Endothelial cell of umbilical vein (primary cell): ENCODE measurements at regions not wholly inside any gene's neighbourhood (a gene's known extent, or its start where the extent isn't known, plus 50 kb on each side); places are given as distances from the start of the nearest gene placed in this dataset.

Experiments
- BruUV-seq: library from RNA; stranded (reverse); fragments of 400-500 nt; replicated peaks from 2 replicates; lab custom pipeline; 2021; lab: Mats Ljungman, UMichigan
- CTCF ChIA-PET: fragments of 300-600, 350-600 bp; sonication (Branson Sonifier 250); formaldehyde crosslinking; loops from one replicate; lab custom pipeline; 2021; ENCODE audit warnings: antibody characterized with exemption, inconsistent platforms; lab: Charles Lee
- POLR2A ChIA-PET: fragments of 300-600, 350-600 bp; sonication (Branson Sonifier 250); formaldehyde crosslinking; loops from one replicate; lab custom pipeline; 2021; ENCODE audit warnings: antibody characterized with exemption, inconsistent platforms; lab: Charles Lee
- DNase-seq: peaks from one replicate; pipeline ENCODE4 v3.0.0-alpha.2; 2011; ENCODE audit warnings: low read depth, low spot score
- FAIRE-seq: peaks from 2 replicates; lab custom pipeline; 2011; peaks lifted over from hg19 to GRCh38; lab: Jason Lieb, UNC
- H2AFZ ChIP-seq: 2 replicates; pipeline ENCODE4 v1.6.0; 2012; ENCODE audit warnings: low read depth, low read length, control low read depth, inconsistent platforms
- H3K27ac ChIP-seq: 2 replicates; pipeline ENCODE4 v1.5.1; 2011; ENCODE audit warnings: low read depth, mild to moderate bottlenecking, control low read depth, low read length, moderate library complexity; ENCODE audit not compliant: insufficient read depth
- H3K27me3 ChIP-seq, 2 experiments: 2 replicates each; pipeline versions ENCODE4 v1.6.0 to v1.6.1; 2011; ENCODE audit warnings: low read length in 2 of 2, mixed read lengths in 1 of 2; ENCODE audit not compliant: control insufficient read depth in 2 of 2, insufficient read depth in 2 of 2
- H3K36me3 ChIP-seq, 2 experiments: 2 replicates in 1 of 2; 3 replicates in 1 of 2; pipeline ENCODE4 v1.5.1; 2011; ENCODE audit warnings: low read length in 2 of 2, mild to moderate bottlenecking in 1 of 2, moderate library complexity in 1 of 2; ENCODE audit not compliant: control insufficient read depth in 2 of 2, insufficient read depth in 2 of 2; ENCODE audit errors: extremely low read depth in 1 of 2
- H3K4me1 ChIP-seq: 3 replicates; pipeline ENCODE4 v1.5.1; 2011; ENCODE audit warnings: mild to moderate bottlenecking, low read length; ENCODE audit not compliant: control insufficient read depth, insufficient read depth; ENCODE audit errors: extremely low read depth
- H3K4me2 ChIP-seq: 2 replicates; pipeline ENCODE4 v1.6.1; 2011; ENCODE audit warnings: low read length, control low read depth, mixed read lengths; ENCODE audit not compliant: insufficient read depth
- H3K4me3 ChIP-seq, 3 experiments: fragments of 200-600 bp in 1 of 3; sonication (generic), shearing (Covaris generic) in 1 of 3; replicated peaks in 1 of 3; 2 replicates each; pipeline ENCODE4 v1.5.1; 2011 to 2016; ENCODE audit warnings: control low read depth in 3 of 3, low read length in 3 of 3, mild to moderate bottlenecking in 2 of 3, inconsistent platforms in 1 of 3, low read depth in 1 of 3, moderate library complexity in 1 of 3; ENCODE audit not compliant: insufficient read depth in 1 of 3
- H3K79me2 ChIP-seq: 2 replicates; pipeline ENCODE4 v1.6.0; 2012; ENCODE audit warnings: low read length, inconsistent platforms; ENCODE audit not compliant: control insufficient read depth, insufficient read depth
- H3K9ac ChIP-seq: replicated peaks from 2 replicates; pipeline ENCODE3; 2011; ENCODE audit warnings: low read length, control low read depth; ENCODE audit not compliant: insufficient read depth; ENCODE audit errors: extremely low read depth
- H3K9me1 ChIP-seq: replicated peaks from 3 replicates; pipeline ENCODE4 v1.6.0; 2011; ENCODE audit warnings: mild to moderate bottlenecking, low read length; ENCODE audit not compliant: control insufficient read depth, insufficient read depth; ENCODE audit errors: extremely low read depth
- H3K9me3 ChIP-seq: replicated peaks from 2 replicates; pipeline ENCODE4 v1.5.1; 2012; ENCODE audit warnings: low read length, inconsistent platforms; ENCODE audit not compliant: control insufficient read depth, insufficient read depth
- H4K20me1 ChIP-seq: replicated peaks from 2 replicates; pipeline ENCODE3; 2011; ENCODE audit warnings: mild to moderate bottlenecking, low read length; ENCODE audit not compliant: control insufficient read depth, insufficient read depth; ENCODE audit errors: extremely low read depth
- EZH2 ChIP-seq: IDR thresholded peaks from 2 replicates; pipeline ENCODE4 v1.6.1; 2012; ENCODE audit warnings: borderline replicate concordance, low read depth, mild to moderate bottlenecking, moderate library complexity, low read length, inconsistent platforms; ENCODE audit not compliant: severe bottlenecking
- GATA2 ChIP-seq: IDR thresholded peaks from 2 replicates; pipeline ENCODE4 v1.7.0; 2011; ENCODE audit warnings: low read depth, mild to moderate bottlenecking, moderate library complexity, mixed read lengths, low read length; ENCODE audit not compliant: insufficient read length, insufficient read depth
- MYC ChIP-seq: IDR thresholded peaks from one replicate; pipeline ENCODE4 v1.6.1; 2011; ENCODE audit warnings: mild to moderate bottlenecking, low read depth, low read length
- POLR2A ChIP-seq: IDR thresholded peaks from 2 replicates; pipeline ENCODE4 v1.6.1; 2012; ENCODE audit warnings: low read depth, mild to moderate bottlenecking, control low read depth, low read length
- POLR2AphosphoS5 ChIP-seq: IDR thresholded peaks from 2 replicates; pipeline ENCODE4 v1.6.1; 2012; ENCODE audit warnings: low read depth, mild to moderate bottlenecking, control low read depth, low read length, moderate library complexity; ENCODE audit not compliant: insufficient read depth
- dilution Hi-C: fragments of 300-500 bp; cut with MboI; formaldehyde crosslinking; loops from one replicate; pipeline ENCODE4 v1.15.0; 2019; ENCODE audit warnings: low sequenced_read_pairs; ENCODE audit not compliant: extremely low pct_ligation_motif_present
- intact Hi-C: fragments of 100-400 bp; cut with micrococcal nuclease; formaldehyde crosslinking; loops from one replicate; pipeline ENCODE4 v1.10.0; 2022
- TF ChIP-seq, protein P1 (sequence below), 2 donors: IDR thresholded peaks; 1 replicate in 1 of 2; 2 replicates in 1 of 2; pipeline ENCODE4 v1.5.1; 2011; ENCODE audit warnings: low read length in 2 of 2, mild to moderate bottlenecking in 2 of 2, moderate library complexity in 2 of 2, control low read depth in 1 of 2, inconsistent platforms in 1 of 2, low read depth in 1 of 2; ENCODE audit not compliant: insufficient read depth in 1 of 2; ENCODE audit errors: extremely low read depth in 1 of 2
- TF ChIP-seq, protein P2 (sequence below): IDR thresholded peaks from 2 replicates; pipeline ENCODE4 v1.6.1; 2011; ENCODE audit not compliant: insufficient read depth, insufficient read length

DNA sequence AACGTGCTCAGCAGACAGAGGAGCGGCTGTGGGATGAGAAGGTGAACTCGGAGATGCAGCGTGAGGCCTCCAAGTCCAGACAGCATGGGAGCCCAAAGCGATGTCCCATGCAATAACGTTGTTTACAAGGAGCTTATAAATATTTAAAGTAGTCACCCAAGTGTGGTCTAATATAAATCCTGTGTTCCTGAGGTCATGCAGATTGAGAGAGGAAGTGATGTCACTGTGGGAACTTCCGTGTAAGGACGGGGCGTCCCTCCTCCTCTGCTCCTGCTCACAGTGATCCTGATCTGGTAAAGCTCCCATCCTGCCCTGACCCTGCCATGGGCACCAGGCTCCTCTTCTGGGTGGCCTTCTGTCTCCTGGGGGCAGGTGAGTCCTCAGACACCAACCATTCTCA is 94.7 kb upstream of the PRSS58 start:
- TF ChIP-seq, protein P1, sequence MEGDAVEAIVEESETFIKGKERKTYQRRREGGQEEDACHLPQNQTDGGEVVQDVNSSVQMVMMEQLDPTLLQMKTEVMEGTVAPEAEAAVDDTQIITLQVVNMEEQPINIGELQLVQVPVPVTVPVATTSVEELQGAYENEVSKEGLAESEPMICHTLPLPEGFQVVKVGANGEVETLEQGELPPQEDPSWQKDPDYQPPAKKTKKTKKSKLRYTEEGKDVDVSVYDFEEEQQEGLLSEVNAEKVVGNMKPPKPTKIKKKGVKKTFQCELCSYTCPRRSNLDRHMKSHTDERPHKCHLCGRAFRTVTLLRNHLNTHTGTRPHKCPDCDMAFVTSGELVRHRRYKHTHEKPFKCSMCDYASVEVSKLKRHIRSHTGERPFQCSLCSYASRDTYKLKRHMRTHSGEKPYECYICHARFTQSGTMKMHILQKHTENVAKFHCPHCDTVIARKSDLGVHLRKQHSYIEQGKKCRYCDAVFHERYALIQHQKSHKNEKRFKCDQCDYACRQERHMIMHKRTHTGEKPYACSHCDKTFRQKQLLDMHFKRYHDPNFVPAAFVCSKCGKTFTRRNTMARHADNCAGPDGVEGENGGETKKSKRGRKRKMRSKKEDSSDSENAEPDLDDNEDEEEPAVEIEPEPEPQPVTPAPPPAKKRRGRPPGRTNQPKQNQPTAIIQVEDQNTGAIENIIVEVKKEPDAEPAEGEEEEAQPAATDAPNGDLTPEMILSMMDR (IDR thresholded peaks at IDR 0.05; ENCODE audit: extremely low read depth in 1 of 2, insufficient read depth in 1 of 2, low read depth in 1 of 2, low read length in 2 of 2): no peak
- no peak for TF ChIP-seq POLR2A
- TF ChIP-seq, protein P2, sequence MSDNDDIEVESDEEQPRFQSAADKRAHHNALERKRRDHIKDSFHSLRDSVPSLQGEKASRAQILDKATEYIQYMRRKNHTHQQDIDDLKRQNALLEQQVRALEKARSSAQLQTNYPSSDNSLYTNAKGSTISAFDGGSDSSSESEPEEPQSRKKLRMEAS: no peak
- TF ChIP-seq EZH2: no peak
- no peak for TF ChIP-seq GATA2
- TF ChIP-seq POLR2AphosphoS5: no peak
- Histone ChIP-seq H3K27ac (no peak overlapping the region), H3K79me2 (no peaks in the 10 kb centered on the region), H3K27me3 (no peaks in the 10 kb centered on the region), H3K9me1 (no peaks in the 10 kb centered on the region), H2AFZ (no peak overlapping the region), H3K9ac (no peak overlapping the region), H3K4me1 (no peaks in the 10 kb centered on the region), H3K4me2 (no peak overlapping the region), H3K36me3 (no peaks in the 10 kb centered on the region), H3K9me3 (no peaks in the 10 kb centered on the region), H3K4me3 (no peak overlapping the region), H4K20me1 (no peaks in the 10 kb centered on the region)
- DNase-seq (no peak), FAIRE-seq (no peak)
- POLR2A ChIA-PET: no interaction called here
- CTCF ChIA-PET: interaction anchor here (1.2 to 1.6 kb wide), 3 partner anchors 10 to 27 kb away, joined by 3 to 5 read pairs (median 5); no protein-coding TSS in a partner anchor
- intact Hi-C loops (loop anchor here (10.0 kb wide), 1 partner anchor 698 kb away; no protein-coding TSS in a partner anchor), dilution Hi-C loops (no loop called here)
- no TSS peak for BruUV-seq

DNA sequence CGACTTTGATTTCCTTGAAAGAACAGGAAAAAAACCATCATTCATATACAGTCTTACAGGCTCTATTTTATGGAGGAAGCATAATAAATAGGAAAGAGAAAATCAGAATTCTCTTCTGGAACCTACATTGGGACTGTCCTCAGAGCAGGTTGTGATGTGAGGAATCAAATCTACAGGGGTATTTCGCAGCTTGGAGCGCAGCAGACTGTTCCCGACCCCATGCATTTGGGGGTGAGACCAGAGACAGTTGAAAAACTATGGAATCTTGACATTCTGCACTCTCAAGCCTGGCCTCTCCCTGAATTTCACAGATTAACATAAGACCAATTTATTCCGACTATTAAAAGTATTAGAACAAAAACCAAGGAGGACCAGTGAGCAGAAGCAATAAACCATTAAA is 93.3 kb upstream of the PRSS58 start:
- Histone ChIP-seq H3K4me1 (no peaks in the 10 kb centered on the region), H3K4me2 (no peak overlapping the region), H2AFZ (no peak overlapping the region), H3K9me1 (no peaks in the 10 kb centered on the region), H3K27ac (no peak overlapping the region), H3K36me3 (no peaks in the 10 kb centered on the region), H4K20me1 (no peaks in the 10 kb centered on the region), H3K9ac (no peak overlapping the region), H3K27me3 (no peaks in the 10 kb centered on the region), H3K79me2 (no peaks in the 10 kb centered on the region), H3K9me3 (no peaks in the 10 kb centered on the region), H3K4me3 (no peak overlapping the region)
- CTCF ChIA-PET: interaction anchor here (1.6 kb wide), 1 partner anchor 8 kb away, joined by 5 read pairs; no protein-coding TSS in a partner anchor
- no TSS peak for BruUV-seq
- TF ChIP-seq, protein P2: no peak
- no peak for TF ChIP-seq POLR2AphosphoS5
- no peak for TF ChIP-seq MYC
- intact Hi-C loops (loop anchor here (1.0 to 10.0 kb wide), 2 partner anchors 9 to 696 kb away; no protein-coding TSS in a partner anchor), dilution Hi-C loops (no loop called here)
- POLR2A ChIA-PET: no interaction called here
- FAIRE-seq (no peak), DNase-seq (no peak)
